CD4-positive, alpha-beta memory T cell (primary cell): ENCODE measurements at regions not wholly inside any gene's neighbourhood (a gene's known extent, or its start where the extent isn't known, plus 50 kb on each side); places are given as distances from the start of the nearest gene placed in this dataset.

ENCODE experiments used
- CTCF ChIA-PET: fragments of 350-600 bp; sonication (Branson Sonifier 250); formaldehyde crosslinking; loops from one replicate; lab custom pipeline; 2021; ENCODE audit warnings: inconsistent platforms; ENCODE audit not compliant: partially characterized antibody; lab: Charles Lee
- POLR2A ChIA-PET: fragments of 350-600 bp; sonication (Branson Sonifier 250); formaldehyde crosslinking; loops from one replicate; lab custom pipeline; 2021; ENCODE audit not compliant: partially characterized antibody; lab: Charles Lee
- DNase-seq, 5 donors: peaks; one replicate each; pipeline versions ENCODE4 v3.0.0 to v3.0.0-alpha.2; 2020 to 2022; ENCODE audit warnings: mixed read lengths in 1 of 5
- H3K27ac ChIP-seq: one replicate; pipeline ENCODE4 v1.7.0; 2013; ENCODE audit warnings: low read depth, low read length
- H3K27me3 ChIP-seq: 2 replicates; pipeline ENCODE4 v1.7.0; 2013; ENCODE audit warnings: mild to moderate bottlenecking, low read length, moderate library complexity; ENCODE audit not compliant: insufficient read depth
- H3K36me3 ChIP-seq: 2 replicates; pipeline ENCODE4 v1.7.0; 2013; ENCODE audit warnings: mild to moderate bottlenecking, low read length, moderate library complexity; ENCODE audit not compliant: insufficient read depth
- H3K4me1 ChIP-seq: 2 replicates; pipeline ENCODE4 v1.7.0; 2013; ENCODE audit warnings: mild to moderate bottlenecking, low read length, moderate library complexity; ENCODE audit not compliant: insufficient read depth
- H3K4me3 ChIP-seq, 2 donors: one replicate each; pipeline ENCODE4 v1.7.0; 2013; ENCODE audit warnings: low read length in 2 of 2, mild to moderate bottlenecking in 1 of 2
- H3K9me3 ChIP-seq, 2 donors: one replicate each; pipeline ENCODE4 v1.7.0; 2013; ENCODE audit warnings: low read length in 2 of 2, control low read depth in 1 of 2; ENCODE audit not compliant: control insufficient read depth in 1 of 2
- H3K27ac Mint-ChIP-seq, 7 donors: one replicate each; pipeline ENCODE4 v1.8.0; 2020 to 2021; ENCODE audit warnings: mixed read lengths in 7 of 7, mild to moderate bottlenecking in 6 of 7, inconsistent platforms in 3 of 7, moderate library complexity in 3 of 7
- H3K27me3 Mint-ChIP-seq, 2 donors: one replicate each; pipeline ENCODE4 v1.8.0; 2020 to 2021; ENCODE audit warnings: mixed read lengths in 2 of 2
- H3K36me3 Mint-ChIP-seq, 2 donors: one replicate each; pipeline ENCODE4 v1.8.0; 2020 to 2021; ENCODE audit warnings: mixed read lengths in 2 of 2, inconsistent platforms in 1 of 2, mild to moderate bottlenecking in 1 of 2
- H3K4me1 Mint-ChIP-seq, 4 donors: one replicate each; pipeline ENCODE4 v1.8.0; 2020 to 2021; ENCODE audit warnings: mixed read lengths in 4 of 4, mild to moderate bottlenecking in 1 of 4
- H3K4me3 Mint-ChIP-seq, 8 donors: one replicate each; pipeline ENCODE4 v1.8.0; 2020 to 2021; ENCODE audit warnings: mixed read lengths in 8 of 8, mild to moderate bottlenecking in 7 of 8, moderate library complexity in 6 of 8, inconsistent platforms in 3 of 8
- H3K9me3 Mint-ChIP-seq, 8 donors: one replicate each; pipeline ENCODE4 v1.8.0; 2020 to 2021; ENCODE audit warnings: mixed read lengths in 8 of 8, mild to moderate bottlenecking in 5 of 8, inconsistent platforms in 3 of 8, moderate library complexity in 1 of 8
- intact Hi-C: fragments of 100-400 bp; cut with micrococcal nuclease; formaldehyde crosslinking; loops from one replicate; pipeline ENCODE4 v1.15.1; 2023

DNA sequence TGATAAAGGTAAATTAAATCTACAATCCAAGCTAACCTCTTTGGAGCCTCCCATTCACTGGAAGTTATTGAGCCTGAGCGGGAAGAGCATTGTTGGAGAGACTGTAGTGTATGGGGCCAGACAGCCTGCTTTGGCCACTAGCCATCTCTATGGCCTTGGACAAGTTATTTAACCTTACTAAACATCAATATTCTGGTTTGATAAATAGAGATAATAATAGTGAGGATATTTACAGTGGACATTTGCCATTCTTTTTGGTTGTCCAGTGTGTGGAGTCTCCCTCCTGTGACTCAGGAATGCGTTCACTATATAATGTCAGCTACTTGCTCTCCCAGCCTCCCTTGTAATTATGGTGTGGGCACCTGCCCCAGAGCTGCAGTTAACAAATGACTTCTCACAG, 216.1 kb downstream of the SLC38A4 start:
- no peak for DNase-seq
- POLR2A ChIA-PET: interaction anchor here (0.5 to 3.1 kb wide), 10 partner anchors 24 to 340 kb away, joined by 3 to 24 read pairs (median 4); partner anchors contain the start of gene SLC38A1
- CTCF ChIA-PET: interaction anchor here (1.1 to 1.4 kb wide), 3 partner anchors 16 to 93 kb away, joined by 3 to 7 read pairs (median 4); no protein-coding TSS in a partner anchor
- no peak overlapping the region for H3K4me3 ChIP-seq
- no peaks in the 10 kb centered on the region for H3K9me3 ChIP-seq
- H3K27me3 ChIP-seq: no peaks in the 10 kb centered on the region
- intact Hi-C loops: loop anchor here (5.0 kb wide), 1 partner anchor 237 kb away; the partner anchor contains the start of gene SLC38A2
- peak overlapping the region in 7 of 8 donors; percentile 57 to 78 (median 73) for H3K4me3 Mint-ChIP-seq
- peaks cover 5 to 14% of the 10 kb centered on the region in 2 donors for H3K36me3 Mint-ChIP-seq
- peaks cover 29% of the 10 kb centered on the region for H3K4me1 ChIP-seq
- H3K27me3 Mint-ChIP-seq: no peaks in the 10 kb centered on the region
- H3K9me3 Mint-ChIP-seq: peaks cover 0 to 15% (median 5%) of the 10 kb centered on the region in 8 donors
- no peaks in the 10 kb centered on the region for H3K36me3 ChIP-seq
- peak overlapping the region; percentile 6 to 84 (median 70) for H3K27ac Mint-ChIP-seq
- H3K27ac ChIP-seq: no peak overlapping the region
- peaks cover 33 to 64% (median 47%) of the 10 kb centered on the region in 4 donors for H3K4me1 Mint-ChIP-seq

DNA sequence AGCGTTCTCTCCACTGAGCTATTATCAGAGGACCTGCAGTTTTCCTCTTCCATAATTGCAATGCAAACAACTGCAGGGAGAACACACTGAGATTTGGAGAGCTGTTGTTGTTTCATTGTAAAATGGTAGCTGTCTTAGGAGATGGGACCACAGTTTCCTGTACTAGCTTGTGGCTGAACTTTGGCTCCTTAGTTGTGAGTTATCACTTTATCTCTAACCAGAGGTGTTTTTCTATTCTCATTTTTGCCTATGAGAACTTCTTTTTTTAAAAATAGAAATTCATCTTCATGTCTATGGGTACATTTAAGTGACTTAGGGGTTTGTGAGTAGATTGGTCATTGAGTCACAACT, 216.5 kb downstream of the SLC38A4 start:
- H3K36me3 ChIP-seq: no peaks in the 10 kb centered on the region
- no peak overlapping the region for H3K27ac ChIP-seq
- peak in 4 of 5 donors; percentile 34 to 58 (median 44) for DNase-seq
- H3K27me3 ChIP-seq: no peaks in the 10 kb centered on the region
- H3K4me1 ChIP-seq: peaks cover 29% of the 10 kb centered on the region
- ChIA-PET POLR2A (interaction anchor here (1.1 to 3.1 kb wide), 9 partner anchors 24 to 340 kb away, joined by 3 to 24 read pairs (median 4); partner anchors contain the start of gene SLC38A1), CTCF (interaction anchor here (0.7 to 1.4 kb wide), 5 partner anchors 16 to 484 kb away, joined by 3 to 7 read pairs (median 3); no protein-coding TSS in a partner anchor)
- no peak overlapping the region for H3K4me3 ChIP-seq
- no peaks in the 10 kb centered on the region for H3K9me3 ChIP-seq
- H3K9me3 Mint-ChIP-seq: peaks cover 0 to 18% (median 6%) of the 10 kb centered on the region in 8 donors
- H3K27me3 Mint-ChIP-seq: no peaks in the 10 kb centered on the region
- H3K4me3 Mint-ChIP-seq: peak overlapping the region in 7 of 8 donors; percentile 57 to 78 (median 73)
- peaks cover 5 to 17% of the 10 kb centered on the region in 2 donors for H3K36me3 Mint-ChIP-seq
- H3K4me1 Mint-ChIP-seq: peaks cover 33 to 65% (median 47%) of the 10 kb centered on the region in 4 donors
- intact Hi-C loops: loop anchor here (5.0 kb wide), 1 partner anchor 237 kb away; the partner anchor contains the start of gene SLC38A2
- peak overlapping the region; percentile 6 to 84 (median 70) for H3K27ac Mint-ChIP-seq

DNA sequence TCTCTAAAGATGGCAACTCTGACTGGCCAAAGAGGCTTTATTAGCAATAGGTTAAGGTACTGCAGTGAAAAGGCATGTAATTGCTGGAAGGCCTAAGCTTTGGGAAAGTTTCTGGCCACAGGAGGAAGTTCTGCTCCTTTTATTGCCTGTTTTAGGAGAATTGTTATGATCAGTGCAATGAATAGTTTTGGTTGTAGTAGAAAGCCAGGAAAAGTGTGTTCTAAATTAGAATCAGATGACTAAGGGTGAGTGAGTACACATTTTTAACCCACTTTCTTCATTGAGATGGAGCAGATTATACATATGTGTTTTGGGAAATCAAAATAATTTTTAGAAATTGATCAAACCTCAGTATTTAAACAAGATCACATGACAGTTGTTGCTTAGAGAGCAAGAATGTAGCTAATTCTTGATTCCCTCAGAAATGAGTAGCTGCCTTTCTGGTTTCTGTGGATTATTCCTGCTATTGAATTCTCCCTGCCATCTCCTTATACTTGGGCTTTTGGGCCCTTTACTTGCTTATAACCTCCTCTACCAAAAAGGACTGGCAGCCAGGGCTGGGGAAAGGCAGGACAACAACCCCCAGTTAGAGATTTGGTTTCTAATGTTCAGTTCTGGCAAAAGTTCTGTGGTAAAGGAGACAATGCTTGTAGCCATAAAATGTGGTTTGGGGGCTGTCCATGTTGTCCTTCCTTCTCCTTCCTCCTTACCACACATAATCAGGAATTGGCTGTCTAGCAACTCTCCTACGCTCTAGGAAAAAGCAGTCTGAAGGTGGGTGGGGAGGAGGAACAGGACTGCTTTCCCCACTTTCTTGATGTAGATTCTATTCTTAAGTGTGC, 217.1 kb downstream of the SLC38A4 start:
- intact Hi-C loops: loop anchor here (5.0 kb wide), 1 partner anchor 236 kb away; the partner anchor contains the start of gene SLC38A2
- Mint-ChIP-seq H3K9me3 (peaks cover 0 to 18% (median 6%) of the 10 kb centered on the region in 8 donors), H3K4me3 (peak overlapping the region in 7 of 8 donors; percentile 57 to 78 (median 73)), H3K4me1 (peaks cover 33 to 65% (median 47%) of the 10 kb centered on the region in 4 donors), H3K27ac (peak overlapping the region; percentile 6 to 84 (median 58)), H3K36me3 (peaks cover 5 to 17% of the 10 kb centered on the region in 2 donors), H3K27me3 (no peaks in the 10 kb centered on the region)
- H3K36me3 ChIP-seq: no peaks in the 10 kb centered on the region
- H3K4me3 ChIP-seq: no peak overlapping the region
- DNase-seq: no peak
- H3K27ac ChIP-seq: no peak overlapping the region
- ChIA-PET POLR2A (interaction anchor here (1.1 to 3.1 kb wide), 8 partner anchors 23 to 339 kb away, joined by 3 to 24 read pairs (median 4); partner anchors contain the start of gene SLC38A1), CTCF (interaction anchor here (0.7 to 1.3 kb wide), 4 partner anchors 23 to 483 kb away, joined by 3 to 7 read pairs (median 3); no protein-coding TSS in a partner anchor)
- no peaks in the 10 kb centered on the region for H3K27me3 ChIP-seq
- peaks cover 29% of the 10 kb centered on the region for H3K4me1 ChIP-seq
- H3K9me3 ChIP-seq: no peaks in the 10 kb centered on the region

DNA sequence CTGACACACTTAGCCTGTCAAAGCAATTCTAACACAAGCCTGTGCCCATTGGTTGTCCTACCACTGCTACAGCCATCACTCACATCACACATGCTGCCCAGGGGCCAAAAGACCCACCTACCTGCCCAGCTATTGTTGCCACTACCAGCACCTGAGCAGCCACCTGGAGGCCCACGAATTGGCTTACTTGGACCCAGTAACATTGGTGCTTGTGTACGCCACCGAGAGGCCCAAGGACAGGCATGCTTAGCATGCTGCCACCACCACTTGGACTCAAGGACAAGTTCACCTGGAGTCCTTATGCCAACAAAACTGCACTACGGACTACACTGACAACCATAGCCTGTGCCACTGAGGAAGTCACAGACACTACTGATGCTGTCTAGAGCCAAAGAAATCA, 221.1 kb downstream of the SLC38A4 start:
- peaks cover 5 to 37% (median 21%) of the 10 kb centered on the region in 8 donors for H3K9me3 Mint-ChIP-seq
- no peaks in the 10 kb centered on the region for H3K9me3 ChIP-seq
- H3K36me3 ChIP-seq: no peaks in the 10 kb centered on the region
- no peak for DNase-seq
- no peaks in the 10 kb centered on the region for H3K27me3 ChIP-seq
- H3K36me3 Mint-ChIP-seq: peaks cover 13 to 30% of the 10 kb centered on the region in 2 donors
- H3K27ac Mint-ChIP-seq: peak overlapping the region in 2 of 7 donors; percentile 5 to 9
- H3K27me3 Mint-ChIP-seq: no peaks in the 10 kb centered on the region
- H3K4me1 ChIP-seq: peaks cover 17% of the 10 kb centered on the region
- H3K4me3 Mint-ChIP-seq: no peak overlapping the region
- no peak overlapping the region for H3K4me3 ChIP-seq
- POLR2A ChIA-PET: no interaction called here
- no peak overlapping the region for H3K27ac ChIP-seq
- CTCF ChIA-PET: no interaction called here
- intact Hi-C loops: loop anchor here (5.0 kb wide), 1 partner anchor 232 kb away; the partner anchor contains the start of gene SLC38A2
- peaks cover 18 to 39% (median 30%) of the 10 kb centered on the region in 4 donors for H3K4me1 Mint-ChIP-seq

GRCh38 chr12:46603776-46604456, 221.9 kb downstream of the SLC38A4 start:
- Mint-ChIP-seq H3K27me3 (no peaks in the 10 kb centered on the region), H3K4me3 (no peak overlapping the region), H3K4me1 (peaks cover 13 to 31% (median 23%) of the 10 kb centered on the region in 4 donors), H3K36me3 (peaks cover 10 to 30% of the 10 kb centered on the region in 2 donors), H3K27ac (no peak overlapping the region), H3K9me3 (peaks cover 5 to 37% (median 25%) of the 10 kb centered on the region in 8 donors)
- Histone ChIP-seq H3K4me3 (no peak overlapping the region), H3K36me3 (no peaks in the 10 kb centered on the region), H3K9me3 (no peaks in the 10 kb centered on the region), H3K27ac (no peak overlapping the region), H3K27me3 (no peaks in the 10 kb centered on the region), H3K4me1 (peaks cover 9% of the 10 kb centered on the region)
- DNase-seq: no peak
- intact Hi-C loops: no loop called here
- ChIA-PET POLR2A (no interaction called here), CTCF (no interaction called here)

GRCh38 chr12:46602474-46602873, 223.3 kb downstream of the SLC38A4 start:
- intact Hi-C loops: no loop called here
- Histone ChIP-seq H3K4me1 (no peaks in the 10 kb centered on the region), H3K27me3 (no peaks in the 10 kb centered on the region), H3K36me3 (no peaks in the 10 kb centered on the region), H3K4me3 (no peak overlapping the region), H3K9me3 (no peaks in the 10 kb centered on the region), H3K27ac (no peak overlapping the region)
- Mint-ChIP-seq H3K36me3 (peaks cover 12 to 36% of the 10 kb centered on the region in 2 donors), H3K9me3 (peaks cover 5 to 41% (median 32%) of the 10 kb centered on the region in 8 donors), H3K4me1 (peaks cover 8 to 21% (median 15%) of the 10 kb centered on the region in 4 donors), H3K27ac (no peak overlapping the region), H3K27me3 (no peaks in the 10 kb centered on the region), H3K4me3 (no peak overlapping the region)
- ChIA-PET POLR2A (interaction anchor here (0.7 kb wide), 1 partner anchor 17 kb away, joined by 3 read pairs; no protein-coding TSS in a partner anchor), CTCF (interaction anchor here (1.5 kb wide), 1 partner anchor 14 kb away, joined by 3 read pairs; no protein-coding TSS in a partner anchor)
- no peak for DNase-seq
